ENCODE measurements at regions not wholly inside any gene's neighbourhood (a gene's known extent, or its start where the extent isn't known, plus 50 kb on each side); places are given as distances from the start of the nearest gene placed in this dataset.

DNA sequence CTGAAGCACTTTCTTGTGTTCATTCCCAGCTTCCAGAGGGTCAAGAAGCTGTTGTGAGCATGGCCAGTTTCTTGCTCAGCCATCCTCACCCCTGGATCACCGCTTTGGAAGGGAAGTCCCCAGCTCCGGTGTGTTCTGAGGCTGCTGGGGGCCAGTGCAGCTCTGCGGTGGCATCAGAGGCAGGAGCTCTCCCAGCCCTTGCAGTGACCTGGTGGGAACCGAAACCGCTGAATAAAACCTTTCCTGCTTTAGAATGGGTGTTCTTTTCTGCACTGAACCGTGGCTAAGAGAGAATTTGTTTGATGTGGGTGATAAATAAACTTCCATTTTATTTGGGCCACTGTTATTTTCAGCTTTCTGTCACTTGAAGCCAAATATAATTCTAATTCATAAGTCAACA, 450.9 kb upstream of the VSTM2A start:
- Histone ChIP-seq H3K27ac (ENCODE audit: insufficient read depth, low read depth, low read length) (no peak overlapping the region), H4K20me1 (replicated peaks; ENCODE audit: control insufficient read depth, extremely low read depth, insufficient read depth, low read length) (no peaks in the 10 kb centered on the region), H3K4me1 (ENCODE audit: control insufficient read depth, extremely low read depth, insufficient read depth, low read length) (no peaks in the 10 kb centered on the region), H3K79me2 (ENCODE audit: control insufficient read depth, insufficient read depth, low read length) (no peaks in the 10 kb centered on the region), H3K4me2 (ENCODE audit: insufficient read depth, low read length) (no peak overlapping the region), H3K27me3 (ENCODE audit: control insufficient read depth in 2 of 2, insufficient read depth in 2 of 2, low read length in 2 of 2) (no peaks in the 10 kb centered on the region), H3K4me3 (replicated peaks in 1 of 3; ENCODE audit: insufficient read depth in 1 of 3, low read depth in 1 of 3, low read length in 3 of 3) (no peak overlapping the region), H2AFZ (ENCODE audit: low read depth, low read length) (no peak overlapping the region), H3K9ac (replicated peaks; ENCODE audit: extremely low read depth, insufficient read depth, low read length) (no peak overlapping the region), H3K36me3 (ENCODE audit: control insufficient read depth in 2 of 2, extremely low read depth in 1 of 2, insufficient read depth in 2 of 2, low read length in 2 of 2) (no peaks in the 10 kb centered on the region), H3K9me1 (replicated peaks; ENCODE audit: control insufficient read depth, extremely low read depth, insufficient read depth, low read length) (no peaks in the 10 kb centered on the region), H3K9me3 (replicated peaks; ENCODE audit: control insufficient read depth, insufficient read depth, low read length) (peaks cover 3% of the 10 kb centered on the region)
- intact Hi-C loops (cut with micrococcal nuclease) (no loop called here), dilution Hi-C loops (cut with MboI; ENCODE audit: extremely low pct_ligation_motif_present, low sequenced_read_pairs) (no loop called here)
- POLR2A ChIA-PET: no interaction called here
- no peak for DNase-seq (ENCODE audit: low read depth, low spot score)
- no TSS peak for BruUV-seq (replicated peaks)
- CTCF ChIA-PET: no interaction called here
- FAIRE-seq: no peak
- TF ChIP-seq FOS (IDR thresholded peaks at IDR 0.05; ENCODE audit: borderline replicate concordance, insufficient read depth, low read length): no peak
- TF ChIP-seq GATA2 (IDR thresholded peaks at IDR 0.05; ENCODE audit: insufficient read depth, insufficient read length, low read depth, low read length): no peak
- TF ChIP-seq POLR2A (IDR thresholded peaks at IDR 0.05; ENCODE audit: low read depth, low read length): no peak
- TF ChIP-seq MYC (IDR thresholded peaks at IDR 0.05; ENCODE audit: low read depth, low read length): no peak

DNA sequence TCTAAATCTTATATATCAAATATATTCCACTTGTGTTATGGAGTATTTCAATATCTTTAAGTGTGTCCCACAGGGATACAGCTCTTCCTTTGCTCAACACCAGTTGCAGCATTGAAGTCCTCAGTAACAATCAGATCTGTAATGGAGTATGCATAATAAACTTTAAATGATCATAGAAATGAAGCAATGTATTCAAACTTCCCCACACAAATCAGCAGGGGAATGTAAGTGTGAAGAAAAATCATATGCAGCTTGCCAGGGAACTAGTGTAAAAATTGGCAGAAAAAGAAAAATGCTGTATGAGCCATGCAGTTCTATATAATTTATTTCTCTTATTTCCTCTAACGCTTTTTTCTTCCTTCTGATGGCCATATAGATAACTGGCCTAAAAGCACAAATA, 444.3 kb upstream of the VSTM2A start:
- Histone ChIP-seq H3K4me3 (replicated peaks in 1 of 3; ENCODE audit: insufficient read depth in 1 of 3, low read depth in 1 of 3, low read length in 3 of 3) (no peak overlapping the region), H3K9me3 (replicated peaks; ENCODE audit: control insufficient read depth, insufficient read depth, low read length) (peaks cover 3% of the 10 kb centered on the region), H3K9ac (replicated peaks; ENCODE audit: extremely low read depth, insufficient read depth, low read length) (no peak overlapping the region), H3K79me2 (ENCODE audit: control insufficient read depth, insufficient read depth, low read length) (no peaks in the 10 kb centered on the region), H3K4me1 (ENCODE audit: control insufficient read depth, extremely low read depth, insufficient read depth, low read length) (no peaks in the 10 kb centered on the region), H3K4me2 (ENCODE audit: insufficient read depth, low read length) (no peak overlapping the region), H3K36me3 (ENCODE audit: control insufficient read depth in 2 of 2, extremely low read depth in 1 of 2, insufficient read depth in 2 of 2, low read length in 2 of 2) (no peaks in the 10 kb centered on the region), H2AFZ (ENCODE audit: low read depth, low read length) (no peak overlapping the region), H4K20me1 (replicated peaks; ENCODE audit: control insufficient read depth, extremely low read depth, insufficient read depth, low read length) (no peaks in the 10 kb centered on the region), H3K27ac (ENCODE audit: insufficient read depth, low read depth, low read length) (no peak overlapping the region), H3K9me1 (replicated peaks; ENCODE audit: control insufficient read depth, extremely low read depth, insufficient read depth, low read length) (no peaks in the 10 kb centered on the region), H3K27me3 (ENCODE audit: control insufficient read depth in 2 of 2, insufficient read depth in 2 of 2, low read length in 2 of 2) (no peaks in the 10 kb centered on the region)
- dilution Hi-C loops (cut with MboI; ENCODE audit: extremely low pct_ligation_motif_present, low sequenced_read_pairs) (no loop called here), intact Hi-C loops (cut with micrococcal nuclease) (no loop called here)
- no TSS peak for BruUV-seq (replicated peaks)
- FAIRE-seq: no peak
- POLR2A ChIA-PET: no interaction called here
- CTCF ChIA-PET: no interaction called here
- no peak for DNase-seq (ENCODE audit: low read depth, low spot score)
- TF ChIP-seq CTCF (IDR thresholded peaks at IDR 0.05; ENCODE audit: extremely low read depth in 1 of 2, insufficient read depth in 1 of 2, low read depth in 1 of 2, low read length in 2 of 2) (no peak), MYC (IDR thresholded peaks at IDR 0.05; ENCODE audit: low read depth, low read length) (no peak)

All from endothelial cell of umbilical vein (primary cell).